Prostate gland (tissue), 2 donors: ENCODE measurements at regions not wholly inside any gene's neighbourhood (a gene's known extent, or its start where the extent isn't known, plus 50 kb on each side); places are given as distances from the start of the nearest gene placed in this dataset.

Experiments used
- DNase-seq: peaks from one replicate; pipeline ENCODE4 v3.0.0-alpha.2; 2019; ENCODE audit warnings: low spot score
- H3K27ac ChIP-seq, 2 donors: fragments of 200-600 bp; sonication (generic); 2 replicates each; pipeline ENCODE4 v1.5.1; 2017 to 2019
- H3K27me3 ChIP-seq: fragments of 200-600 bp; sonication (generic); replicated peaks from 2 replicates; pipeline ENCODE4 v1.5.1; 2019; ENCODE audit not compliant: insufficient read depth
- H3K36me3 ChIP-seq, 2 donors: fragments of 200-600 bp; sonication (generic); 1 replicate in 1 of 2; 2 replicates in 1 of 2; pipeline versions ENCODE4 v1.5.1 to v1.8.1; 2017 to 2019
- H3K4me1 ChIP-seq: fragments of 200-600 bp; sonication (generic); replicated peaks from 2 replicates; pipeline ENCODE4 v1.5.1; 2019
- H3K4me3 ChIP-seq, 2 donors: fragments of 200-600 bp; sonication (generic); 2 replicates each; pipeline ENCODE4 v1.5.1; 2017 to 2019
- H3K9me3 ChIP-seq: fragments of 200-600 bp; sonication (generic); 2 replicates; pipeline ENCODE4 v1.5.1; 2017
- CTCF ChIP-seq, 4 experiments: fragments of 200-600 bp in 2 of 4; fragments of 450-650 bp in 2 of 4; sonication (generic) in 2 of 4; IDR thresholded peaks; 1 replicate in 3 of 4; 2 replicates in 1 of 4; pipeline ENCODE4 v1.5.1; 2016 to 2019; ENCODE audit warnings: antibody characterized with exemption in 4 of 4, mild to moderate bottlenecking in 2 of 4, moderate library complexity in 2 of 4
- POLR2A ChIP-seq: fragments of 450-650 bp; IDR thresholded peaks from one replicate; pipeline ENCODE4 v1.6.1; 2016; ENCODE audit warnings: antibody characterized with exemption, mild to moderate bottlenecking
- POLR2AphosphoS5 ChIP-seq: sonication (generic); formaldehyde crosslinking; IDR thresholded peaks from one replicate; pipeline ENCODE4 v1.6.1; 2017; ENCODE audit warnings: antibody characterized with exemption
- WGBS: methylation state at CpG from one replicate; pipeline ENCODE4 v1.1.5; 2018; 5-methylcytosine and 5-hydroxymethylcytosine counted together
- intact Hi-C: fragments of 100-400 bp; cut with DNase I; formaldehyde crosslinking; loops from one replicate; pipeline ENCODE4 v1.14.2; 2022

GRCh38 chr10:108384378-108384777, 1219.9 kb upstream of the SORCS1 start:
- 68% methylated on average over 1 of the region's 1 CpG for WGBS
- H3K27me3 ChIP-seq = no peaks in the 10 kb centered on the region
- H3K9me3 ChIP-seq = no peaks in the 10 kb centered on the region
- H3K4me3 ChIP-seq = no peak overlapping the region
- TF ChIP-seq POLR2AphosphoS5 (no peak), POLR2A (no peak)
- no peaks in the 10 kb centered on the region for H3K36me3 ChIP-seq
- intact Hi-C loops = no loop called here
- no peaks in the 10 kb centered on the region for H3K4me1 ChIP-seq
- no peak overlapping the region for H3K27ac ChIP-seq
- DNase-seq = no peak

GRCh38 chr10:108378779-108379178, 1214.3 kb upstream of the SORCS1 start:
- H3K4me3 ChIP-seq = no peak overlapping the region
- DNase-seq = no peak
- no peaks in the 10 kb centered on the region for H3K36me3 ChIP-seq
- H3K27ac ChIP-seq = no peak overlapping the region
- no peaks in the 10 kb centered on the region for H3K9me3 ChIP-seq
- TF ChIP-seq POLR2A = no peak
- TF ChIP-seq POLR2AphosphoS5 = no peak
- no peak for TF ChIP-seq CTCF (IDR thresholded peaks at IDR 0.05)
- intact Hi-C loops = no loop called here
- no peaks in the 10 kb centered on the region for H3K27me3 ChIP-seq
- no peaks in the 10 kb centered on the region for H3K4me1 ChIP-seq

DNA sequence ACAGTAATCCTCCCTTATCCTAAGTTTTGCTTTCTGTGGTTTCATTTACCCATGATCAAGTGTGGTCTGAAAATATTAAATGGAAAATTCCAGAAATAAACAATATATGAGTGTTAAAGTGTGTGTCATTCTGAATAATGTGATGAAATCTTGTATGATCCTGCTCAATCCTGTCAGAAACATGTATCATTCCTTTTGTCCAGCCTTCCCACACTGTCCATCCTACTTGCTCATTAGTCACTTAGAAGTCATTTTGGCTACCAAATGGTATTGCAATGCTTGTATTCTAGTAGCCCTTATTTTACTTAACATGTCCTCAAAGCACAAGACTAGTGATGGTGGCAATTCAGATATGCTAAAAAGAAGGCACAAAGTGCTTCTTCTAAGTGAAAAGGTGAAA, 1211.2 kb upstream of the SORCS1 start:
- Histone ChIP-seq H3K4me3 (no peak overlapping the region), H3K27ac (no peak overlapping the region), H3K36me3 (no peaks in the 10 kb centered on the region), H3K9me3 (no peaks in the 10 kb centered on the region), H3K27me3 (no peaks in the 10 kb centered on the region), H3K4me1 (no peaks in the 10 kb centered on the region)
- DNase-seq = no peak
- TF ChIP-seq POLR2A (no peak), CTCF (IDR thresholded peaks at IDR 0.05) (no peak), POLR2AphosphoS5 (no peak)
- intact Hi-C loops = no loop called here

GRCh38 chr10:108374991-108375390, 1210.5 kb upstream of the SORCS1 start:
- TF ChIP-seq CTCF (IDR thresholded peaks at IDR 0.05) (no peak), POLR2A (no peak), POLR2AphosphoS5 (no peak)
- intact Hi-C loops = no loop called here
- no peak for DNase-seq
- Histone ChIP-seq H3K9me3 (no peaks in the 10 kb centered on the region), H3K27ac (no peak overlapping the region), H3K36me3 (no peaks in the 10 kb centered on the region), H3K4me3 (no peak overlapping the region), H3K4me1 (no peaks in the 10 kb centered on the region), H3K27me3 (no peaks in the 10 kb centered on the region)
- WGBS = 66% methylated on average over 1 of the region's 1 CpG

GRCh38 chr10:108365541-108365940, 1201.0 kb upstream of the SORCS1 start:
- no peaks in the 10 kb centered on the region for H3K9me3 ChIP-seq
- no peak overlapping the region for H3K4me3 ChIP-seq
- H3K4me1 ChIP-seq = no peaks in the 10 kb centered on the region
- no peak overlapping the region for H3K27ac ChIP-seq
- TF ChIP-seq POLR2AphosphoS5 (no peak), POLR2A (no peak), CTCF (IDR thresholded peaks at IDR 0.05) (no peak)
- H3K36me3 ChIP-seq = no peaks in the 10 kb centered on the region
- no peak for DNase-seq
- H3K27me3 ChIP-seq = no peaks in the 10 kb centered on the region
- intact Hi-C loops = no loop called here
